Type B pancreatic cell (in vitro differentiated cells): ENCODE measurements at regions not wholly inside any gene's neighbourhood (a gene's known extent, or its start where the extent isn't known, plus 50 kb on each side); places are given as distances from the start of the nearest gene placed in this dataset.

ENCODE experiments used
- DNase-seq: peaks from one replicate; pipeline ENCODE4 v3.0.0; 2021; ENCODE audit warnings: mixed read lengths; ENCODE audit not compliant: unreplicated experiment; ENCODE audit errors: extremely low spot score
- H3K27ac Mint-ChIP-seq: 2 replicates; pipeline ENCODE4 v1.8.0; 2021; ENCODE audit warnings: mild to moderate bottlenecking, mixed read lengths
- H3K27me3 Mint-ChIP-seq: 2 replicates; pipeline ENCODE4 v1.8.0; 2021; ENCODE audit warnings: mixed read lengths
- H3K36me3 Mint-ChIP-seq: 2 replicates; pipeline ENCODE4 v1.8.0; 2021; ENCODE audit warnings: mixed read lengths
- H3K4me1 Mint-ChIP-seq: one replicate; pipeline ENCODE4 v1.8.0; 2021; ENCODE audit warnings: mixed read lengths; ENCODE audit not compliant: unreplicated experiment
- H3K4me3 Mint-ChIP-seq: 2 replicates; pipeline ENCODE4 v1.8.0; 2021; ENCODE audit warnings: mild to moderate bottlenecking, mixed read lengths
- H3K9me3 Mint-ChIP-seq: 2 replicates; pipeline ENCODE4 v1.8.0; 2021; ENCODE audit warnings: mixed read lengths
- TF ChIP-seq, protein P1 (sequence below): fragments of 200-600 bp; sonication (generic); conservative IDR thresholded peaks from 2 replicates; pipeline ENCODE4 v1.5.0; 2021; ENCODE audit warnings: antibody characterized with exemption, mild to moderate bottlenecking

GRCh38 chr22:49476176-49476575, 351.5 kb downstream of the BRD1 start:
- Mint-ChIP-seq H3K27ac (no peak overlapping the region), H3K27me3 (peaks cover 17% of the 10 kb centered on the region), H3K9me3 (peaks cover 4% of the 10 kb centered on the region), H3K4me1 (no peaks in the 10 kb centered on the region), H3K36me3 (no peaks in the 10 kb centered on the region), H3K4me3 (no peak overlapping the region)
- no peak for DNase-seq
- TF ChIP-seq, protein P1, sequence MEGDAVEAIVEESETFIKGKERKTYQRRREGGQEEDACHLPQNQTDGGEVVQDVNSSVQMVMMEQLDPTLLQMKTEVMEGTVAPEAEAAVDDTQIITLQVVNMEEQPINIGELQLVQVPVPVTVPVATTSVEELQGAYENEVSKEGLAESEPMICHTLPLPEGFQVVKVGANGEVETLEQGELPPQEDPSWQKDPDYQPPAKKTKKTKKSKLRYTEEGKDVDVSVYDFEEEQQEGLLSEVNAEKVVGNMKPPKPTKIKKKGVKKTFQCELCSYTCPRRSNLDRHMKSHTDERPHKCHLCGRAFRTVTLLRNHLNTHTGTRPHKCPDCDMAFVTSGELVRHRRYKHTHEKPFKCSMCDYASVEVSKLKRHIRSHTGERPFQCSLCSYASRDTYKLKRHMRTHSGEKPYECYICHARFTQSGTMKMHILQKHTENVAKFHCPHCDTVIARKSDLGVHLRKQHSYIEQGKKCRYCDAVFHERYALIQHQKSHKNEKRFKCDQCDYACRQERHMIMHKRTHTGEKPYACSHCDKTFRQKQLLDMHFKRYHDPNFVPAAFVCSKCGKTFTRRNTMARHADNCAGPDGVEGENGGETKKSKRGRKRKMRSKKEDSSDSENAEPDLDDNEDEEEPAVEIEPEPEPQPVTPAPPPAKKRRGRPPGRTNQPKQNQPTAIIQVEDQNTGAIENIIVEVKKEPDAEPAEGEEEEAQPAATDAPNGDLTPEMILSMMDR = no peak

DNA sequence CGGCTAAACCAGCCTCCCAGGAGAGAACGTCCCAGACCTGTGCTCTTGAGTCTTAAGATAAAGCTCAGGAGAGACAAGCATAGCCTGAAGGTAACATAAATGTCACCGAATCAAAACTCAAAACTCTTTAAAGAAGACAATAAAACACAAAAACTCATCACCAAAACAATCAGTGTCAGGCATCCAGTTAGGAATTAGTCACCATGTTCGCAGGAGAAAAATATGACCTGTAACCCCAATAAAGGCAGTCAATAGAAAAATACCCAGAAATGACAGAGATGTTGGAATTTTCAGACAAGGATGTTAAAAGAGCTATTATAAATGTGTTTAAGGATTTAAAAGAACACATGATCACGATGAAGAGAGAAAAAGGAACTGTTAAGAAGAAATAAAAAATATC, 352.4 kb downstream of the BRD1 start:
- Mint-ChIP-seq H3K9me3 (peaks cover 4% of the 10 kb centered on the region), H3K4me3 (no peak overlapping the region), H3K4me1 (no peaks in the 10 kb centered on the region), H3K27me3 (peaks cover 8% of the 10 kb centered on the region), H3K27ac (no peak overlapping the region), H3K36me3 (no peaks in the 10 kb centered on the region)
- DNase-seq = no peak
- TF ChIP-seq, protein P1 = no peak

- H3K9me3 Mint-ChIP-seq = peaks cover 4% of the 10 kb centered on the region
These were observed 354.4 kb downstream of the BRD1 start for GRCh38 chr22:49473286-49473685.

DNA sequence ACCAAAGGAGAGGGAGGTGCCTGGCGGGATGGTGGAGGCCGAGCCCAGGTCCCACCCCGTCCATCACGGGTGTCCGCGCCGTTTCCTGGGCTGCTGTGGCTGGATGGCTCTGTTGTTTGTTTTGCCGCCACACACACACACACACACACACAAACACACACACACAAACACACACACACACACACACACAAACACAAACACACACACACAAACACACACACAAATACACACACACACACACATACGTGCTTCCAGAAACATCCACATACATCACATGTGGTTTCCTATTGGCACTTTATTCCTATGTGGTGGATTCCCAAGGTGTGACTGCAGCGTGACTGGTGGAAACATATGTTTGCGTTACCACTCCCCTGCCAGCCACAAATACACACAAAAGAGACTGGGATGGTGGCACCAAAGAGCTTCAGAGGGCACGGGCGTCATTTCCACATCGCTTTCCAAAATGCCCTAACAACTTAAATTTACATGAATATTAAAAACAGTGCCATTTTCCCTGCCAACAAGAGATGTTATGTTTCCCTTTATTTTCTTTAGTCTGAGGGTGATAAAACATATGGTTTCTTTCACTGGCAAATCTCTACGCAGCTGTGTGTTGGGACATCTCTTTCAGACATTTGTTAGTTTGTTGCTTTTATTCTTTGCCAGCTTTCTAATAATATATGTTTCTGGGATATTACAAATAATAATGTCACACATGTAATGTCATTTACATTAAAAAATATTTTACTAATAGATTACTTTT, 356.8 kb downstream of the BRD1 start:
- TF ChIP-seq, protein P1 = no peak
- H3K4me1 Mint-ChIP-seq = peaks cover 3% of the 10 kb centered on the region
- no peak overlapping the region for H3K4me3 Mint-ChIP-seq
- H3K27me3 Mint-ChIP-seq = peaks cover 7% of the 10 kb centered on the region
- H3K27ac Mint-ChIP-seq = no peak overlapping the region
- DNase-seq = no peak
- no peaks in the 10 kb centered on the region for H3K9me3 Mint-ChIP-seq
- H3K36me3 Mint-ChIP-seq = no peaks in the 10 kb centered on the region

More at GRCh38 chr22:49473286-49473685, 354.4 kb downstream of the BRD1 start:
- Mint-ChIP-seq H3K4me3 (no peak overlapping the region), H3K27me3 (peaks cover 3% of the 10 kb centered on the region), H3K27ac (no peak overlapping the region), H3K4me1 (peaks cover 3% of the 10 kb centered on the region), H3K36me3 (no peaks in the 10 kb centered on the region)
- DNase-seq = no peak
- TF ChIP-seq, protein P1 = no peak

DNA sequence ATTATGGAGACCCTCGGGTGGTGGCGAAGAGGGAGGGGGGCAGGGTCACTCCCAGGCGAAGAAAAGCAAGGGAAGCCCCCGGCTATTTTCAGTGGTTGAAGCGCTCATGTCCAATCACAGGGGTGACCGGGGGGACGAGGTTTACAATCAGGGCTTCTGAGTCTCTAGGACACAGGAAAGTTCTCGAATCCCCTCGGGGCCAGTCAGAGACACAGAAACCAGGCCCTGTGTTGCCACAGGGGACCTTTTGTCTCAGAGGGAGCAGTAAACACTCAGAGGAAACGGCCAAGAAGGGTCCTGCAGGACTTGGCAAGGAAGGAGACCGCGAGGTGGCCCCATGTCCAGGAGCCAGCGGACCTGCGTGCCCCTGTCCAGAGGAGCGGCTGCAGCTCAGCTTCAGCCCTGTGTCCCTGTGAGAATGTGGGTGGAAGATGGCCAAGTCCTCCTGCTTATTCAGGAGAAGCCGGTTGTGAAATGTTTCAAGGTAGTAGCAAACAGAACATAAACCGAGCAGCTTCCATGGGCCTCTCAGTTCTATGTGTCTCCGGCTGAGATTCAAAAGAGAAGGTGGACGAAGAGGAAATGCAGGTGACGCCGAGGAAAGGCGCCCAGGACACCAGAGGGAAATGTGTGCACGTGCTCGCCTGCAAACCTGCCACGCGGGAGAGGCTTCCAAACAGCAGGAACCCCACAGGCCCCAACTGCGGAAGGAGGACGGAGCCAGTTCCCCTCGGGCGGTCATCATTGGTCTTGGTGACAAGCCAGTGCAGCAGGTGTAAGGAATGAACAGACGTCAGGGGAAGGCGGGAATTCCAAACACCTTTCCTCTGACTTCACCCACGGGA, 357.6 kb downstream of the BRD1 start:
- no peak for DNase-seq
- TF ChIP-seq, protein P1 = no peak
- Mint-ChIP-seq H3K9me3 (no peaks in the 10 kb centered on the region), H3K27ac (no peak overlapping the region), H3K27me3 (peaks cover 7% of the 10 kb centered on the region), H3K4me3 (no peak overlapping the region), H3K36me3 (no peaks in the 10 kb centered on the region), H3K4me1 (peaks cover 3% of the 10 kb centered on the region)
